Ishikawa (cell line): ENCODE measurements at regions not wholly inside any gene's neighbourhood (a gene's known extent, or its start where the extent isn't known, plus 50 kb on each side); places are given as distances from the start of the nearest gene placed in this dataset.

Source experiments
- CEBPB ChIP-seq: IDR thresholded peaks from 2 replicates; pipeline ENCODE4 v1.6.1; 2012
- CREB1 ChIP-seq: IDR thresholded peaks from 2 replicates; pipeline ENCODE4 v1.6.1; 2012; ENCODE audit warnings: low read depth
- EGR1 ChIP-seq: IDR thresholded peaks from 2 replicates; pipeline ENCODE4 v1.6.1; 2012
- EP300 ChIP-seq: IDR thresholded peaks from 2 replicates; pipeline ENCODE4 v1.6.1; 2012; ENCODE audit warnings: borderline replicate concordance
- FOXM1 ChIP-seq: IDR thresholded peaks from 2 replicates; pipeline ENCODE4 v1.6.1; 2012; ENCODE audit warnings: low read depth, borderline replicate concordance
- MAX ChIP-seq: IDR thresholded peaks from 2 replicates; pipeline ENCODE4 v1.6.1; 2012
- NFIC ChIP-seq: IDR thresholded peaks from 2 replicates; pipeline ENCODE4 v1.6.1; 2012
- RAD21 ChIP-seq: IDR thresholded peaks from 2 replicates; pipeline ENCODE4 v1.6.1; 2012; ENCODE audit warnings: low read depth
- REST ChIP-seq: IDR thresholded peaks from 2 replicates; pipeline ENCODE4 v1.6.1; 2012; ENCODE audit warnings: low read depth, mild to moderate bottlenecking
- TAF1 ChIP-seq: IDR thresholded peaks from 2 replicates; pipeline ENCODE4 v1.6.1; 2012; ENCODE audit warnings: low read depth, mild to moderate bottlenecking
- TCF12 ChIP-seq: IDR thresholded peaks from 2 replicates; pipeline ENCODE4 v1.6.1; 2012; ENCODE audit warnings: low read depth
- TEAD4 ChIP-seq: IDR thresholded peaks from 2 replicates; pipeline ENCODE4 v1.6.1; 2012
- USF1 ChIP-seq: IDR thresholded peaks from 2 replicates; pipeline ENCODE4 v1.6.1; 2012
- YY1 ChIP-seq: IDR thresholded peaks from 2 replicates; pipeline ENCODE4 v1.6.1; 2012; ENCODE audit warnings: low read depth
- ZBTB7A ChIP-seq: IDR thresholded peaks from 2 replicates; pipeline ENCODE4 v1.6.1; 2012; ENCODE audit warnings: low read depth

- TF ChIP-seq MAX = no peak
- TF ChIP-seq CREB1 = no peak
- TF ChIP-seq NFIC = no peak
- no peak for TF ChIP-seq USF1
Measured at GRCh38 chr13:71350886-71351285, 516.1 kb downstream of the DACH1 start.

- TF ChIP-seq FOXM1 = no peak
- no peak for TF ChIP-seq CREB1
- TF ChIP-seq CEBPB = no peak
- TF ChIP-seq EGR1 = no peak
- TF ChIP-seq TAF1 = no peak
- TF ChIP-seq NFIC = no peak
- TF ChIP-seq USF1 = no peak
- TF ChIP-seq RAD21 = no peak
Measured at GRCh38 chr13:71339736-71340135, 527.3 kb downstream of the DACH1 start.

- TF ChIP-seq MAX (no peak), USF1 (no peak), TEAD4 (no peak), RAD21 (no peak), EGR1 (no peak), CEBPB (no peak), NFIC (no peak), TAF1 (no peak), TCF12 (no peak)
Measured at GRCh38 chr13:71339005-71339404, 528.0 kb downstream of the DACH1 start.

- TF ChIP-seq USF1 (no peak), TAF1 (no peak), REST (no peak), YY1 (no peak), MAX (no peak), EGR1 (no peak), TCF12 (no peak), RAD21 (no peak), NFIC (no peak), CEBPB (no peak), EP300 (no peak), TEAD4 (no peak)
Measured at GRCh38 chr13:71338070-71338469, 528.9 kb downstream of the DACH1 start.

GRCh38 chr13:71327266-71327665 is 539.7 kb downstream of the DACH1 start:
- TF ChIP-seq MAX (no peak), REST (no peak), TEAD4 (no peak), EGR1 (no peak), YY1 (no peak), EP300 (no peak), CREB1 (no peak), FOXM1 (no peak), CEBPB (no peak), ZBTB7A (no peak), TAF1 (no peak), TCF12 (no peak), NFIC (no peak), RAD21 (no peak), USF1 (no peak)
